ENCODE measurements at regions not wholly inside any gene's neighbourhood (a gene's known extent, or its start where the extent isn't known, plus 50 kb on each side); places are given as distances from the start of the nearest gene placed in this dataset.

- TF ChIP-seq TAF1 (conservative IDR thresholded peaks at IDR 0.05), result no peak
- TF ChIP-seq YY1 (IDR thresholded peaks at IDR 0.05), result no peak
- no peaks in the 10 kb centered on the region for H3K36me3 ChIP-seq (ENCODE audit: control insufficient read depth in 4 of 4, insufficient read depth in 3 of 4, low read depth in 1 of 4, low read length in 3 of 4)
- WGBS, result 86% methylated on average over 2 of the region's 2 CpGs
- H3K27ac ChIP-seq (ENCODE audit: low read depth in 1 of 2, low read length in 2 of 2), result no peak overlapping the region
- H3K9ac ChIP-seq (ENCODE audit: low read depth in 1 of 2, low read length in 2 of 2), result no peak overlapping the region
- no peaks in the 10 kb centered on the region for H3K27me3 ChIP-seq (ENCODE audit: control insufficient read depth in 4 of 4, insufficient read depth in 4 of 4, low read length in 3 of 4)
- no peak for DNase-seq (ENCODE audit: low spot score)
- H3K9me3 ChIP-seq (ENCODE audit: control insufficient read depth in 4 of 4, low read length in 3 of 4), result no peaks in the 10 kb centered on the region
- H3K4me3 ChIP-seq (ENCODE audit: low read depth in 1 of 3, low read length in 3 of 3), result no peak overlapping the region
- H3K4me1 ChIP-seq (ENCODE audit: control insufficient read depth in 4 of 4, insufficient read depth in 4 of 4, low read length in 3 of 4), result no peaks in the 10 kb centered on the region
Measured at GRCh38 chr14:94702629-94703028, 67.3 kb downstream of the GSC start.

GRCh38 chr14:94701861-94702370, 68.0 kb downstream of the GSC start:
- DNase-seq (ENCODE audit: low spot score), result no peak
- Histone ChIP-seq H3K4me3 (ENCODE audit: low read depth in 1 of 3, low read length in 3 of 3) (no peak overlapping the region), H3K9ac (ENCODE audit: low read depth in 1 of 2, low read length in 2 of 2) (no peak overlapping the region), H3K36me3 (ENCODE audit: control insufficient read depth in 4 of 4, insufficient read depth in 3 of 4, low read depth in 1 of 4, low read length in 3 of 4) (no peaks in the 10 kb centered on the region), H3K27me3 (ENCODE audit: control insufficient read depth in 4 of 4, insufficient read depth in 4 of 4, low read length in 3 of 4) (no peaks in the 10 kb centered on the region), H3K9me3 (ENCODE audit: control insufficient read depth in 4 of 4, low read length in 3 of 4) (no peaks in the 10 kb centered on the region), H3K27ac (ENCODE audit: low read depth in 1 of 2, low read length in 2 of 2) (no peak overlapping the region), H3K4me1 (ENCODE audit: control insufficient read depth in 4 of 4, insufficient read depth in 4 of 4, low read length in 3 of 4) (no peaks in the 10 kb centered on the region)
- 82% methylated on average over 3 of the region's 3 CpGs for WGBS
- TF ChIP-seq HNF4A (conservative IDR thresholded peaks at IDR 0.05) (no peak), RXRA (IDR thresholded peaks at IDR 0.05) (no peak), YY1 (IDR thresholded peaks at IDR 0.05) (no peak), FOXA2 (IDR thresholded peaks at IDR 0.05) (no peak), HNF4G (IDR thresholded peaks at IDR 0.05) (no peak), NR2F2 (IDR thresholded peaks at IDR 0.05) (no peak), SP1 (IDR thresholded peaks at IDR 0.05) (no peak), ZBTB33 (IDR thresholded peaks at IDR 0.05) (no peak), MAX (IDR thresholded peaks at IDR 0.05) (no peak), FOXA1 (IDR thresholded peaks at IDR 0.05) (no peak), ATF3 (IDR thresholded peaks at IDR 0.05) (no peak), RAD21 (IDR thresholded peaks at IDR 0.05) (no peak), JUND (IDR thresholded peaks at IDR 0.05) (no peak), GABPA (IDR thresholded peaks at IDR 0.05 in 1 of 2, conservative IDR thresholded peaks at IDR 0.05 in 1 of 2) (no peak)

GRCh38 chr14:94700336-94700735, 69.6 kb downstream of the GSC start:
- DNase-seq (ENCODE audit: low spot score), result no peak
- Histone ChIP-seq H3K4me1 (ENCODE audit: control insufficient read depth in 4 of 4, insufficient read depth in 4 of 4, low read length in 3 of 4) (no peaks in the 10 kb centered on the region), H3K9ac (ENCODE audit: low read depth in 1 of 2, low read length in 2 of 2) (no peak overlapping the region), H3K27me3 (ENCODE audit: control insufficient read depth in 4 of 4, insufficient read depth in 4 of 4, low read length in 3 of 4) (no peaks in the 10 kb centered on the region), H3K27ac (ENCODE audit: low read depth in 1 of 2, low read length in 2 of 2) (no peak overlapping the region), H3K9me3 (ENCODE audit: control insufficient read depth in 4 of 4, low read length in 3 of 4) (no peaks in the 10 kb centered on the region), H3K36me3 (ENCODE audit: control insufficient read depth in 4 of 4, insufficient read depth in 3 of 4, low read depth in 1 of 4, low read length in 3 of 4) (no peaks in the 10 kb centered on the region), H3K4me3 (ENCODE audit: low read depth in 1 of 3, low read length in 3 of 3) (no peak overlapping the region)
- 60% methylated on average over 8 of the region's 8 CpGs for WGBS
- TF ChIP-seq SP1 (IDR thresholded peaks at IDR 0.05) (no peak), MAX (IDR thresholded peaks at IDR 0.05) (no peak)
